ENCODE measurements at regions not wholly inside any gene's neighbourhood (a gene's known extent, or its start where the extent isn't known, plus 50 kb on each side); places are given as distances from the start of the nearest gene placed in this dataset.

- DNase-seq (ENCODE audit: low spot score in 2 of 2), result no peak
- TF ChIP-seq POLR2A (IDR thresholded peaks at IDR 0.05) (no peak), CTCF (IDR thresholded peaks at IDR 0.05) (no peak)
- H3K4me3 ChIP-seq (ENCODE audit: low read depth, poor library complexity, severe bottlenecking), result no peak overlapping the region
- intact Hi-C loops (cut with DNase I; ENCODE audit: low total_unique reads), result no loop called here
- 82 to 84% methylated on average over 1 of the region's 1 CpG for WGBS, 2 donors
Measured at GRCh38 chr2:55743583-55743982, 49.9 kb upstream of the PNPT1 start.

Data from lower leg skin (tissue), 4 donors.